ENCODE measurements at regions not wholly inside any gene's neighbourhood (a gene's known extent, or its start where the extent isn't known, plus 50 kb on each side); places are given as distances from the start of the nearest gene placed in this dataset.

DNA sequence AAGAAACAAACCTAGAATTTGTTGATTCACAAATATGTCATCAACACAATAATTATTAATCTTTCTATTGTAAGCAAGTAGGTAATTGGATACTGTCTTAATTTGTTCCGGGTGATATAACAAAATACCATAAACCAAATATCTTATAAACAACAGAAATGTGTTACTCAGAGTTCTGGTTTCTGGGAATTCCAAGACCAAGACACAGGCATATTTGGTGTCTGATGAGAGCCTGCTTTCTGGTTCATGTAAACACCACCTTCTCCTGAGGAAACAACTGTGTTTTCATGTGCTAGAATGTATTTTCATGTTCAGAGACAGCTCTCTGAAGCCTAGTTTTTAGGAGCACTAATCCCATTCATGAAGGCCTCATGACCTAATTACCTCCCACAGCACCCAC is 1819.5 kb downstream of the SLITRK5 start:
- TF ChIP-seq, protein P1, sequence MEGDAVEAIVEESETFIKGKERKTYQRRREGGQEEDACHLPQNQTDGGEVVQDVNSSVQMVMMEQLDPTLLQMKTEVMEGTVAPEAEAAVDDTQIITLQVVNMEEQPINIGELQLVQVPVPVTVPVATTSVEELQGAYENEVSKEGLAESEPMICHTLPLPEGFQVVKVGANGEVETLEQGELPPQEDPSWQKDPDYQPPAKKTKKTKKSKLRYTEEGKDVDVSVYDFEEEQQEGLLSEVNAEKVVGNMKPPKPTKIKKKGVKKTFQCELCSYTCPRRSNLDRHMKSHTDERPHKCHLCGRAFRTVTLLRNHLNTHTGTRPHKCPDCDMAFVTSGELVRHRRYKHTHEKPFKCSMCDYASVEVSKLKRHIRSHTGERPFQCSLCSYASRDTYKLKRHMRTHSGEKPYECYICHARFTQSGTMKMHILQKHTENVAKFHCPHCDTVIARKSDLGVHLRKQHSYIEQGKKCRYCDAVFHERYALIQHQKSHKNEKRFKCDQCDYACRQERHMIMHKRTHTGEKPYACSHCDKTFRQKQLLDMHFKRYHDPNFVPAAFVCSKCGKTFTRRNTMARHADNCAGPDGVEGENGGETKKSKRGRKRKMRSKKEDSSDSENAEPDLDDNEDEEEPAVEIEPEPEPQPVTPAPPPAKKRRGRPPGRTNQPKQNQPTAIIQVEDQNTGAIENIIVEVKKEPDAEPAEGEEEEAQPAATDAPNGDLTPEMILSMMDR (conservative IDR thresholded peaks at IDR 0.05; ENCODE audit: low read depth, low read length) = no peak
- TF ChIP-seq EZH2 (IDR thresholded peaks at IDR 0.05; ENCODE audit: low read length, unreplicated experiment) = no peak
- no peak for TF ChIP-seq EZH2phosphoT487 (IDR thresholded peaks at IDR 0.05; ENCODE audit: borderline replicate concordance, low read length)
